Right hindlimb (tissue), 1 donor: ENCODE measurements at regions not wholly inside any gene's neighbourhood (a gene's known extent, or its start where the extent isn't known, plus 50 kb on each side); places are given as distances from the start of the nearest gene placed in this dataset.

Source experiments
- DNase-seq: peaks from one replicate; pipeline ENCODE4 v3.0.0-alpha.2; 2018

DNA sequence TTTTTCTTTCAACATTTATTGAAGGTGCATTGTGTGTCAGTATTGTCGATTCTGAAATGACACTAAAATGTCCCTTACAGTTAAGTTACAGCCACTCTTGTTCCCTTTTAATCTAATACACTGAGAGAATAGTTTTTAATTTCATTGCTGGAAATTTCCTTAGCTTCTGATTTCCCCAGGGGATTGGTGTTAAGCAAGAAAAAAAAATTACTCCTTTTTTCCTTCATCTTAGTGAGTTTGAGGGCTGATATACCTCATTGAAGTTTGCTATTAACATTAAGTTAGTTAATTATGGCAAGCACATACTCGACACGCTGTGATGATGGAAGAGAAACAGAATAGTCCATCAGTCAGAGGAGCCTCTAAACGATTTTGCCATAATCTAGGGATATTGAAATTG is 57.0 kb upstream of the EXOC4 start:
- no peak for DNase-seq

GRCh38 chr7:133196856-133197612 is 55.8 kb upstream of the EXOC4 start:
- DNase-seq: no peak

DNA sequence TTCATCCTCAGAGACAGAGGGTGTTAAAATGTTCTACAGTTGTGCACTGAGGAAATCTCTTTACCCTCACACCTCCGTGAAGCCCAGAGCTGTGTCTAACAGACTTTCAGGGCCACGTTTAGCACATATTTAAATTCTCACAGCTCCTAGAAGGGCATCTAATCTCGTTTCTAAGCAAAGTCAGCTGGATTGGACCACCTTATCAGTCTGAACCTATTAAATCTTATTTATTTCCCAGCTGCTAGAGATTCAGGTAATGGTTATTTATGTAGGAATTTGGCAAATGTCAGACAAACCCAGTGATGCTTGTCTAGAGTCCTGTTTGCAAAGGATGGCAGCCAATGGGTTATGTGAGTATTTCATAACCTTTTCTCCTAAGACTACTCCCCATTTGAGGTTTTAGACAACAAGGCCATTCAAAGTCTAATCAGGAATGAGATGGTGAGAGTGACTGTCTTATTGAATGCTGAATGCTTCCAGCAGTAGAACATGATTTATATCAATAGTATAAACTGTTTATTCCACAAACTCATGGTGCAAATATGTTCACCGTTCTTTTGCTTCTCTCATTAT is 54.8 kb upstream of the EXOC4 start:
- no peak for DNase-seq

DNA sequence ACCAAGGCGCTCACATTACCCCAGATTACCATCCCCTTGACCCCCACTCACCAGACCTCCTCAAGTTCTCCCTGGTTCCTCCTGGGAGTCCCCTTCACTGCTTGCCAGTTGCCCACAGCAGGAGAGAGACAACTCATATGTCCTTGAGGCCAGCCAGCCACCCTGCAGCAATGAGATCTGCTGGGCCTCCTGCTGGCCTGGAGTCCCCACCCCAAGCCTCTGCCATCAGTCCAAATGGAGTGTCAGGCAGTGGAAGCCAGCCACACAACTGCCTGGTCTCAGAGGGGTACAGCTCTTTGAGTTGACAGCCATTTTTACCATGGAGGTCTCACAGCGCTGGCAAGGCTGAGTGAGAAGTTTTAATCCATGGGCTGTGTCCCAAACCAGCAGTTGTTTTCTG is 53.0 kb upstream of the EXOC4 start:
- no peak for DNase-seq

DNA sequence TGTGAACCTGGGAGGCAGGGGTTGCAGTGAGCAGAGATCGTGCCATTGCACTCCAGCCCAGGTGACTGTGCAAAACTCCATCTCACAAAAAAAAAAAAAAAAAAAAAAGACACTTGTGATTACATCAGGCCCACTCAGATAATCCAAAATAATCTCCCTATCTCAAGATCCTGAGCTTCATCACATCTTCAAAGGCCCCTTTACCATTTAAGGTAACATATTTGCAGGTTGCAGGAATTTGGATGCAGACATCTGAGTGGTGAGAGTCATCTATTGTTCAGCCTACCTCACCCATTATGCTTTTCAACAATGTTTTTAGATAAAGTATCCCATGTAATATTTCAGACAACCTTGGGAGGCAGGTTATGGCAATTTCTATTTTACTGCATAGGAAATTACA is 51.4 kb upstream of the EXOC4 start:
- no peak for DNase-seq

GRCh38 chr7:133202942-133203341 is 49.9 kb upstream of the EXOC4 start:
- no peak for DNase-seq
